AG10803 (cell line): ENCODE measurements at regions not wholly inside any gene's neighbourhood (a gene's known extent, or its start where the extent isn't known, plus 50 kb on each side); places are given as distances from the start of the nearest gene placed in this dataset.
A peak's percentile ranks its signal among the peaks of the same experiment; 100 is the strongest.

Experiments used
- DNase-seq: peaks from one replicate; pipeline ENCODE4 v3.0.0; 2010; ENCODE audit warnings: low read depth
- H3K4me3 ChIP-seq: 2 replicates; pipeline ENCODE4 v1.5.1; 2011; ENCODE audit warnings: mild to moderate bottlenecking, low read length, control low read depth
- CTCF ChIP-seq: conservative IDR thresholded peaks from 2 replicates; pipeline ENCODE4 v1.5.1; 2011; ENCODE audit warnings: mild to moderate bottlenecking, low read length, control low read depth, inconsistent platforms

GRCh38 chr3:70874196-70874595 is 561.8 kb upstream of the MDFIC2 start:
- DNase-seq = no peak
- no peak overlapping the region for H3K4me3 ChIP-seq
- no peak for TF ChIP-seq CTCF

- no peak for TF ChIP-seq CTCF
- DNase-seq = no peak
- H3K4me3 ChIP-seq = no peak overlapping the region
Observed at GRCh38 chr3:70873686-70874085, 561.2 kb upstream of the MDFIC2 start.

GRCh38 chr3:70871909-70872656 is 559.6 kb upstream of the MDFIC2 start:
- DNase-seq = peak; percentile 96
- H3K4me3 ChIP-seq = no peak overlapping the region
- TF ChIP-seq CTCF = no peak

GRCh38 chr3:70870576-70870975 is 558.1 kb upstream of the MDFIC2 start:
- DNase-seq = no peak
- no peak for TF ChIP-seq CTCF
- H3K4me3 ChIP-seq = no peak overlapping the region

- TF ChIP-seq CTCF = no peak
- no peak overlapping the region for H3K4me3 ChIP-seq
- no peak for DNase-seq
Observed at GRCh38 chr3:70868561-70868960, 556.1 kb upstream of the MDFIC2 start.

DNA sequence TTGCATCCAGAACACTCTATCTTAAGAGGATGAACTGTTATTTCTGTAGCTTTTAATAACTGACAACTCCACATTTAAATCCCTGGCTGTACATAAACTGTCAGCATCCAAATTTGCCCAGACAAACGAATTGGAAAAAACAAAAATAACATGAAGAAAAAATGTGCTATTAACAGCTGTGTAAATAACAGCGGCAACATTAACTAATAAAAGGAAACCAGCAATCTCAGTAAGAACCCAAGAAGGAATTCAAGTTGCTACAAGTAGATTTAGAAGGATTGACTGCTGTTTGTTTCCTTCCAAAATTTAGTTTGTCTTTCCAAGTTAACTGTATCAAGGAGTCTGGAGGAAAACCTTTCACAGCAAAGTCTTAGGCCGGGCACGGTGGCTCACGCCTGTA is 550.6 kb upstream of the MDFIC2 start:
- no peak overlapping the region for H3K4me3 ChIP-seq
- no peak for TF ChIP-seq CTCF
- no peak for DNase-seq

GRCh38 chr3:70861855-70862254 is 549.4 kb upstream of the MDFIC2 start:
- TF ChIP-seq CTCF = no peak
- H3K4me3 ChIP-seq = no peak overlapping the region
- DNase-seq = peak; percentile 59
